H1 (cell line): ENCODE measurements at regions not wholly inside any gene's neighbourhood (a gene's known extent, or its start where the extent isn't known, plus 50 kb on each side); places are given as distances from the start of the nearest gene placed in this dataset.

Experiments
- CTCF ChIA-PET: fragments of 300-600 bp; sonication (Branson Sonifier 250); formaldehyde crosslinking; loops from one replicate; lab custom pipeline; 2021; ENCODE audit not compliant: partially characterized antibody; lab: Charles Lee
- POLR2A ChIA-PET: fragments of 300-600 bp; sonication (Branson Sonifier 250); formaldehyde crosslinking; loops from one replicate; lab custom pipeline; 2021; ENCODE audit warnings: inconsistent platforms; ENCODE audit not compliant: partially characterized antibody; lab: Charles Lee
- DNase-seq, 2 experiments: peaks; one replicate each; pipeline versions ENCODE4 v3.0.0 to v3.0.0-alpha.2; 2010 to 2022; ENCODE audit warnings: low spot score in 2 of 2, low read depth in 1 of 2, mixed read lengths in 1 of 2
- FAIRE-seq: peaks from 2 replicates; lab custom pipeline; 2011; peaks lifted over from hg19 to GRCh38; lab: Jason Lieb, UNC
- H2AFZ ChIP-seq: 2 replicates; pipeline ENCODE4 v1.8.1; 2012; ENCODE audit warnings: low read length, inconsistent platforms
- H2AK5ac ChIP-seq: 2 replicates; pipeline ENCODE4 v1.6.1; 2013; ENCODE audit warnings: low read depth, low read length
- H2BK120ac ChIP-seq: replicated peaks from 2 replicates; pipeline ENCODE3; 2013; ENCODE audit warnings: low read depth, low read length, inconsistent platforms
- H2BK12ac ChIP-seq: 2 replicates; pipeline ENCODE4 v1.6.1; 2013; ENCODE audit warnings: low read depth, low read length
- H2BK15ac ChIP-seq: 2 replicates; pipeline ENCODE4 v1.6.1; 2013; ENCODE audit warnings: low read length
- H2BK20ac ChIP-seq: 2 replicates; pipeline ENCODE4 v1.6.1; 2013; ENCODE audit warnings: low read length
- H2BK5ac ChIP-seq: 2 replicates; pipeline ENCODE4 v1.6.1; 2013; ENCODE audit warnings: low read depth, low read length
- H3K14ac ChIP-seq: 2 replicates; pipeline ENCODE4 v1.6.1; 2013; ENCODE audit warnings: inconsistent platforms; ENCODE audit not compliant: insufficient read length
- H3K18ac ChIP-seq: 2 replicates; pipeline ENCODE4 v1.6.1; 2013; ENCODE audit warnings: low read length; ENCODE audit errors: extremely low read depth
- H3K23ac ChIP-seq: 2 replicates; pipeline ENCODE4 v1.6.1; 2013; ENCODE audit warnings: inconsistent platforms; ENCODE audit not compliant: insufficient read length
- H3K23me2 ChIP-seq: 2 replicates; pipeline ENCODE4 v1.6.1; 2013; ENCODE audit warnings: low read depth, low read length
- H3K27ac ChIP-seq: 2 replicates; pipeline ENCODE4 v1.6.1; 2011; ENCODE audit warnings: low read depth, low read length, inconsistent platforms
- H3K27me3 ChIP-seq, 4 experiments: replicated peaks in 1 of 4; 1 replicate in 1 of 4; 2 replicates in 3 of 4; pipeline versions ENCODE4 v1.6.1 to v1.8.1; 2011 to 2013; ENCODE audit warnings: low read length in 3 of 4, mild to moderate bottlenecking in 3 of 4, inconsistent platforms in 2 of 4, mixed read lengths in 2 of 4, moderate library complexity in 1 of 4; ENCODE audit not compliant: control insufficient read depth in 3 of 4, insufficient read depth in 3 of 4; ENCODE audit errors: extremely low read depth in 1 of 4
- H3K36me3 ChIP-seq, 4 experiments: 2 replicates each; pipeline versions ENCODE4 v1.6.1 to v1.8.1; 2011 to 2013; ENCODE audit warnings: mild to moderate bottlenecking in 4 of 4, low read length in 3 of 4, moderate library complexity in 2 of 4, control low read depth in 1 of 4, inconsistent platforms in 1 of 4; ENCODE audit not compliant: insufficient read depth in 4 of 4, control insufficient read depth in 2 of 4
- H3K4ac ChIP-seq: replicated peaks from 2 replicates; pipeline ENCODE3; 2013; ENCODE audit warnings: low read length, low read depth, mixed read lengths, inconsistent platforms; ENCODE audit not compliant: insufficient read length
- H3K4me1 ChIP-seq, 4 experiments: replicated peaks in 1 of 4; 1 replicate in 1 of 4; 2 replicates in 3 of 4; pipeline versions ENCODE4 v1.6.1 to v1.8.1; 2011 to 2013; ENCODE audit warnings: low read length in 3 of 4, inconsistent platforms in 2 of 4, mixed read lengths in 1 of 4; ENCODE audit not compliant: insufficient read depth in 4 of 4, control insufficient read depth in 3 of 4
- H3K4me2 ChIP-seq, 2 experiments: 2 replicates each; pipeline versions ENCODE4 v1.6.1 to v1.8.1; 2011 to 2013; ENCODE audit warnings: low read depth in 2 of 2, low read length in 2 of 2, control low read depth in 1 of 2, inconsistent platforms in 1 of 2, mild to moderate bottlenecking in 1 of 2; ENCODE audit not compliant: insufficient read depth in 1 of 2
- H3K4me3 ChIP-seq, 4 experiments: fragments of 200-600, 300-600 bp in 1 of 4; sonication (generic), shearing (Covaris generic), sonication (Bioruptor Twin) in 1 of 4; 2 replicates each; pipeline versions ENCODE4 v1.5.1 to v1.8.1; 2011 to 2016; ENCODE audit warnings: low read length in 4 of 4, low read depth in 3 of 4, control low read depth in 2 of 4, inconsistent platforms in 2 of 4, mild to moderate bottlenecking in 2 of 4, mixed read lengths in 1 of 4, moderate library complexity in 1 of 4; ENCODE audit not compliant: insufficient read depth in 2 of 4; ENCODE audit errors: extremely low read depth in 1 of 4
- H3K56ac ChIP-seq: replicated peaks from 2 replicates; pipeline ENCODE3; 2013; ENCODE audit warnings: low read depth, mild to moderate bottlenecking, mixed read lengths, low read length, inconsistent platforms; ENCODE audit not compliant: insufficient read length
- H3K79me1 ChIP-seq: 2 replicates; pipeline ENCODE4 v1.6.1; 2013; ENCODE audit warnings: low read depth, low read length, control low read depth
- H3K79me2 ChIP-seq, 2 experiments: 2 replicates each; pipeline versions ENCODE4 v1.6.1 to v1.8.1; 2012 to 2013; ENCODE audit warnings: low read length in 2 of 2, mild to moderate bottlenecking in 2 of 2, inconsistent platforms in 1 of 2; ENCODE audit not compliant: insufficient read depth in 2 of 2, control insufficient read depth in 1 of 2
- H3K9ac ChIP-seq, 4 experiments: replicated peaks in 1 of 4; 1 replicate in 1 of 4; 2 replicates in 3 of 4; pipeline versions ENCODE4 v1.6.1 to v1.8.1; 2011 to 2013; ENCODE audit warnings: low read depth in 3 of 4, low read length in 3 of 4, control low read depth in 2 of 4, mild to moderate bottlenecking in 2 of 4, moderate library complexity in 2 of 4, inconsistent platforms in 1 of 4; ENCODE audit errors: extremely low read depth in 1 of 4
- H3K9me3 ChIP-seq, 2 experiments: 2 replicates each; pipeline versions ENCODE4 v1.6.1 to v1.8.1; 2012 to 2013; ENCODE audit warnings: mild to moderate bottlenecking in 2 of 2, moderate library complexity in 2 of 2, control low read depth in 1 of 2, inconsistent platforms in 1 of 2, low read depth in 1 of 2, low read length in 1 of 2, mixed read lengths in 1 of 2; ENCODE audit not compliant: insufficient read depth in 2 of 2
- H4K20me1 ChIP-seq, 2 experiments: replicated peaks in 1 of 2; 2 replicates each; pipeline versions ENCODE3 to v1.8.1; 2011 to 2013; ENCODE audit warnings: inconsistent platforms in 2 of 2, low read length in 2 of 2, mild to moderate bottlenecking in 1 of 2; ENCODE audit not compliant: insufficient read depth in 2 of 2, control insufficient read depth in 1 of 2
- H4K5ac ChIP-seq: 2 replicates; pipeline ENCODE4 v1.6.1; 2013; ENCODE audit warnings: low read length, low read depth, mixed read lengths, inconsistent platforms; ENCODE audit not compliant: insufficient read length
- H4K8ac ChIP-seq: 2 replicates; pipeline ENCODE4 v1.8.0; 2013; ENCODE audit warnings: mild to moderate bottlenecking, moderate library complexity, low read length, inconsistent platforms; ENCODE audit not compliant: insufficient read depth; ENCODE audit errors: extremely low read depth
- H4K91ac ChIP-seq: replicated peaks from 2 replicates; pipeline ENCODE3; 2013; ENCODE audit warnings: low read length, mixed read lengths, inconsistent platforms; ENCODE audit not compliant: insufficient read length
- ATF2 ChIP-seq: IDR thresholded peaks from 2 replicates; pipeline ENCODE4 v1.6.1; 2012; ENCODE audit warnings: low read length, inconsistent platforms
- CEBPB ChIP-seq: IDR thresholded peaks from 2 replicates; pipeline ENCODE4 v1.6.1; 2012; ENCODE audit warnings: low read depth, low read length
- WGBS, 2 experiments: shearing (Covaris generic) in 1 of 2; methylation state at CpG; one replicate each; pipeline versions ENCODE4 v1.1.6 to v1.1.7; 2013 to 2015; ENCODE audit warnings: low lambda C conversion rate in 2 of 2, mixed read lengths in 2 of 2, inconsistent platforms in 1 of 2, low coverage in 1 of 2, missing lambda C conversion rate in 1 of 2; ENCODE audit not compliant: insufficient replicate concordance in 2 of 2, insufficient coverage in 1 of 2, insufficient read length in 1 of 2; ENCODE audit errors: extremely low coverage in 1 of 2, missing lambda C conversion rate in 1 of 2; 5-methylcytosine and 5-hydroxymethylcytosine counted together

DNA sequence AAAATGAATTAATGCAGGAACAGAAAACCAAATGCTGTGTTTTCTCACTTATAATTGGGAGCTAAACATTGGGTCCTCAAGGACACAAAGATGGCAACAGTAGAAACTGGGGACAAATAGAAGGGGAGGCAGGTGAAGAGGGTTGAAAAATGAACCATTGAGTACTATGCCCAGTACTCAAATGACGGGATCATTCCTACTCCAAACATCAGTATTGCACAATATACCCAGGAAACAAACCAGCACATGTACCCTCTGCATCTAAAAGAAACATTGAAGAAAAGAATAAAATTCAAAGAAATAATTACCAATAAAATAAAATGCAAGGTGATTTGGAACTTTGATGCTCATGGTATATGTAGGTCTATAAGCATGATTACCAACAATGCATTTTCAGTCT is 110.8 kb downstream of the LMO3 start:
- POLR2A ChIA-PET, result no interaction called here
- H2AFZ ChIP-seq, result no peak overlapping the region
- no peak for FAIRE-seq

More for the DNA sequence above, 110.8 kb downstream of the LMO3 start:
- Histone ChIP-seq H4K20me1 (no peaks in the 10 kb centered on the region), H3K18ac (no peak overlapping the region), H2BK12ac (no peak overlapping the region), H2BK120ac (no peak overlapping the region), H3K27ac (no peak overlapping the region), H3K14ac (no peak overlapping the region), H4K8ac (no peak overlapping the region), H3K79me1 (no peaks in the 10 kb centered on the region), H2BK20ac (no peak overlapping the region), H3K4me3 (no peak overlapping the region), H2AK5ac (no peak overlapping the region), H3K79me2 (no peaks in the 10 kb centered on the region), H3K9ac (no peak overlapping the region), H3K23ac (no peak overlapping the region), H2BK5ac (no peak overlapping the region), H2BK15ac (no peak overlapping the region), H3K4me1 (no peaks in the 10 kb centered on the region), H4K91ac (no peak overlapping the region), H4K5ac (no peak overlapping the region), H3K4ac (no peak overlapping the region), H3K9me3 (no peaks in the 10 kb centered on the region), H3K36me3 (no peaks in the 10 kb centered on the region), H3K56ac (no peak overlapping the region), H3K4me2 (no peak overlapping the region), H3K23me2 (no peaks in the 10 kb centered on the region), H3K27me3 (no peaks in the 10 kb centered on the region)
- DNase-seq, result no peak
- TF ChIP-seq CEBPB (peak; percentile 69), ATF2 (no peak)
- CTCF ChIA-PET, result no interaction called here
- WGBS, 2 experiments, result 88% methylated on average over 1 of the region's 1 CpG; no CpG with 5 or more reads in 1 of the 2 experiments
